HG03045 (cell line): ENCODE measurements at regions not wholly inside any gene's neighbourhood (a gene's known extent, or its start where the extent isn't known, plus 50 kb on each side); places are given as distances from the start of the nearest gene placed in this dataset.

Source experiments
- ATAC-seq: cut with Tn5 transposase; IDR thresholded peaks from one replicate; pipeline ENCODE4 v1.9.1; 2021; ENCODE audit warnings: mild to moderate bottlenecking, moderate library complexity; ENCODE audit not compliant: unreplicated experiment

DNA sequence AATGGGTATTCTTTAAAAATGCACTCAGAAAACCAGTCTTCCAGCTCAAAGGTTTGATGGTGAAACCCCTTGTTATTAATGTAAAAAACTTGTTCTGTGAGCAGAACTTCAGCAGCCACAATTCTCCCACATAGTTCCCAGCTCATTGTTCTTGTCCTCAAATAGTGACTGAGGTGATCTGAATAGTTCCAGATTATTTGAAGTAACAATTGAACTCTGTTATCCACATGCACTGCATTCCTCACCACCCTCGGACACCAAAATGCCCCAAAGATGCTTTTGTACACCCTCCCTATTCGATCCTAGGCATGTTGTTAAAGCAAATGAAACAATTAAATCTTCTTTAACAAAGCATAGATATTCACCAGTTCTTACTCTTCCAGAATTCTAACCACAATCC is 2186.8 kb upstream of the CELF4 start:
- no peak for ATAC-seq

DNA sequence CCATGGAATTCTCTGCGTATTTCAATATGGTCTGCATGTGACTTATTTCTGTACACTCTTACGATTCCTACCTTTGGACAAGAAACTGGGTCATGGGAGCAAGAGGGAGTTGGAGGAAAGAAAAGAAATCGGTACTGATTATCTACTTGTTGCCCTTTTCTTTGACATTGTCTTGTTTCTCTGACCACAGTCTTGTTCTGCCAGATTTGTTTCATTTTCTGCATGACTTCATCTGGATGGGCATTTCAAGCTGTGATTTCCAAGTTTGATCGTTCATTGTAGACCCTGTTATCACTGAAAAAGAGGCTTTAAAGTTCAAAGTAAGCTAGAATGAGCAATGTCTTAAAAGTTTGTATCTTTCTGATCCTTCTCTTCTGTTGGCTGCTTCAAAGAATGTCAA is 2186.3 kb upstream of the CELF4 start:
- ATAC-seq, result no peak

DNA sequence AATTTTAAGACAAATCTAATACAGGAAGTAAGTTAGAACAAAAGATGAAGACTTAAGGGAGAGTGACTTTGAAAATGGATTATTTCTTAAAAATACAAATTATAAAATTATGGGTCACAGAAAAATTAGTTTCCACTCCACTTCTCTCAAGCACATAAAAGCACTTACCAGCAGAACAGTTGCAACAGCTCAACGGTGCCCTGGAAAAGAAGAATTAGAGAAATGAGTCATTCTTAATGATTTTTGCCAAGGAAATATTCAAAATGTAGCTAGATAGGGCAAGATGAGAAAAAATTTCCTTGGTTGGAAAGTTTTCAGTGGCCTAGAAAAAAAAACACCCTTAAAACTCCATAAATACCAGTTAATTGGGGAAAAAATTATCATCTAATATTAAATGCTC is 2185.6 kb upstream of the CELF4 start:
- ATAC-seq, result no peak

DNA sequence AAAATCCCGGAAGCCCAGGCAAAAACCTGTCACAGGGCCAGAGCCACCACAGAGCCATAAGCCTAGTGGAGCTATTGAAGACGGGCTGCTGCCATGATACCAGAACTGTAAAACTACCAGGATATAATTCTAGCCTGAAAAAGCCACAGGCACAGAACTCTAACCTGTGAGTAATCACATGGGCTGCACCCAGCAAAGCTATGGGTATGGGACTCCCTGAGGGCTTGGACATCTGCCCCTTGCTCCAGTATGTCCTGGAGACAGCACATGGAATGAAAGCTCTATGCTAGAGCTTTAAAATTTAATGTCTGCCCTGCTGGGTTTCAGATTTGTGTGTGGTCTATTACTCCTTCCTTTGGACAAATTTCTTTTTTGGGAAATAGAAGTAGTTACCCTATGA is 2183.6 kb upstream of the CELF4 start:
- ATAC-seq, result no peak

DNA sequence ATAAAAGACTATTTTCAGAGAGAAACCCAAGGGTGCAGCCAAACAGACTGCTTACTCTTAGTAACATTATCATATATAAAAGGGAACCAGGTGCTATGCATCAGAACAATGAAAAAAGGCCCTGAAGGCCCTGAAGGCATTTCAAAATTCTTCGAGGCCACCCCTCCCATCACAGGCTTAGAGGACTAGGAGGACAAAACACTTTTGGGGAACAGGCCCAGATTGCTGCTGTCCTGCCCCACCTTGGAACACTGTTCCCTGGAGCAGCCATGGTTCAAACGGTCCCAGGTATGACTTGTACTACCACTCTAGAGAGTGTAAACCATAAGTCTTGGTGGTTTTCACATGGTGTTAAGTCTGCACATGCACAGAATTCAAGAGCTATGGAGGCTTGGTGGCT is 2183.1 kb upstream of the CELF4 start:
- ATAC-seq, result no peak

DNA sequence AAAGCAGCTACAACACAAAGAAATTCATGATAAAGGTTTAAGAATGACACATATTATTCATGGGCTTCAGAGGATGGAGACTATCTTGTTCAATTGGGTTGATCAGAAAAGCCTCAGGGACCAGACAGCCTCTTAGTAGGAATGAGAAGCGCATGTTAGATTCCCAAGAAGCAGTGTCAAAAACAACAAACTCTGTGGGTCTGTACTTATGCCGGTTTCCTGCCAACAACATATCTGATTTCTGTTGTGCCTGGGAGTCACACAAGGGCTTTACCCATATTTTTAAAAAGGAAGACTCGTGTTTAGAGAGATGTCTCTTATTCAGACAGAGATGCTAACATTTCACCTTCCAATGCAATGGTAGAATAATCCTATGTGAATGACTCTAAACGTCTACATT is 2180.6 kb upstream of the CELF4 start:
- no peak for ATAC-seq

DNA sequence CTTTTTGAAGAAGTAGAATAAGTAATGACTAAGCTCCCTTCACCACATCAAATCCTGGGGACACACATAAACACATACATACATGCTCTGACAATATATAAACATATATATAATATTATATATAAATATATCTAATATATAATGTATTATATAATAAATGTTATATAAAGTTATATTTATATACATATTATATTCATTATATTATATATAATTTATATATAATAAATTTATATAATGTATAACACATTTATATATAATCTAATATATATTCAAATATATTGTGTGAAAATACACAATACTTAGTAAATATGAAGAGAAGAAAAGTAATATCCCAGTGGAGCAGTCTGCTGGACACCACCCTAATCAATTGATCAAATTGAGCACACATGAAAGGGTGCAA is 2177.9 kb upstream of the CELF4 start:
- ATAC-seq, result no peak

DNA sequence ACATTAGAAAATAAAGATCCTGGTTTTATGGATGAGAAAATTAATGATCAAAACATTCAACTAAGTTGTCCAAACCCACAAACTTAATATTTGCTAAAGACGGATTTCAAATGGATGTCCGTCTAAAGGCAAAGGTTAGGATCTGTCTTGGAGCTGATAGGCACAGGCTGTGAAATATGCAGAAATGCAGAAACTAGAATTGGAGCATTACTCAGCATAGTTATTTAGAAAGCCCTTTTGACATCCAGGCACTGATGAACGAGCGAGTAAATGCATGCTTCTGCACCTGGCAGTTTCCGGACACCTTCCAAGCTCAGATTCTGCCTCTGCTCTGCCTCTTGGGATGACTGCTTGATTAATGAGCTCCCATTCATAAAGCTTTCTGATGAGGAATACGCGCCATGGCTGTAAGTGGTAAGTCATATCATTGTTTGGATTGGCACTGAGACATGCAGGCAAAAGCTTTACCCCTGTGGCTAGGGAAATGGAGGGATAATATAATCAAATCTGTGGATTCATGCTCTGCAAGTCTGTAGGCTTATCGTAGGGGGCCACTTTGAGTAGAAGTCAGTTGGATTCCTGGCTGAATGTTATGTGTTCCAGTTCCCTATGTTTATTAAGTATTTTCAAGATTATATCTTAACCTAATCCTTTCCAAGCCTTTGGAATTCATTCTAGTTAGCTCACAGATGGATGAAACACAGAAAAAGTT is 2176.3 kb upstream of the CELF4 start:
- no peak for ATAC-seq

DNA sequence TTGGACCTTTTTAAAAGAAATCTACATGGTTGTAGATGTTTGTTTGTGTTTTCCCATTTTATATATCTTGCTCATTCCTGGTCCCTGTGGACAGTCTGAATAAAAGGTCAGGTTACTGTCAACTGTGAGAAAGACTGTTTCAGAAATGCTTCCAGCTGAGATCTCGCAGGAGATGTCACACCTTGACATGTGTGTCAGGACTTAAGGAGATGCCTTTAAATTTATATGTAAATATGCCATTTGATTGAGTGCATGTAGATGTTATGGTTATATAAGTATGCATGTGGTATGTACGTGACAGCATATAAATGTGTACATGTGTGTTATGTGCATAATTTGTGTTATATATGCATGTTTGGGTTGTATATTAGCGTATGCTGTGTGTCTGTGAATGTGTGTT is 2172.3 kb upstream of the CELF4 start:
- ATAC-seq, result no peak

DNA sequence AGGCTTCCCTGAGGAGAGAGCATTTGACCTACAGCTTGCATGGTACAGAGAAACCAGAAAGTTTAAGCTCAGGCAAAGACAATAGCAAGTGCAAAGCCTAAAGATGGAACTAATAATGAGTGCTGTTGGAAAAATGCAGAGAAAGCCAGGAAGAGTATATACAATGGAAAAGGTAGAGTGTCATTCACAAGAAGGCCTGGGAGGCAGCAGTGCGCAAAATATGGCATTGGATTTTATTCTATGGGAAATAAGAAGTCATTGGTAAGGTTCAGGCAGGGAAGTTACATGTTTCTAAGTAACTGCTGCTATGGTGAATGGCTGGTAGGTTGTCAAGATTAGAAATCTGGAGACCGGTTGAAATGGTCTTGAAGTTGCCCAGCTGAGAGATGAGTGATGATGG is 2167.3 kb upstream of the CELF4 start:
- ATAC-seq, result no peak

DNA sequence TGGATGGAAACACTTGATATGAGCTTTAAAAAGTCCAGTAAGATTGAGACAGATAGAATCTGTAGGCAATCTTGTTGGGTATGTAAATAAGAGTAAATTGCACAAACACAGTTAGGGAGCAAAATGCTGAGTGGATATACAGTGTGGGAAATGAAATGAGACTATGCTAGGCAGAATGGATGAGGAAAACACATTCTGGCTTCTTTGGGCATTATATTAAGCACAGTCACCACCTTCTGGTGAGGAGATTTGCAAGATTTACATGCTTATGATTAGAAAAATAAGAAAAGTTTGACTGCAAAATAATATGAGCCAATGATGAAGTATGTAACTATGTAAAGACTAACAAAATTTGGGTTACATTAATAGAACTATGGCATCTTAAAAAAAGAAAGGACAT is 2165.0 kb upstream of the CELF4 start:
- ATAC-seq, result no peak

DNA sequence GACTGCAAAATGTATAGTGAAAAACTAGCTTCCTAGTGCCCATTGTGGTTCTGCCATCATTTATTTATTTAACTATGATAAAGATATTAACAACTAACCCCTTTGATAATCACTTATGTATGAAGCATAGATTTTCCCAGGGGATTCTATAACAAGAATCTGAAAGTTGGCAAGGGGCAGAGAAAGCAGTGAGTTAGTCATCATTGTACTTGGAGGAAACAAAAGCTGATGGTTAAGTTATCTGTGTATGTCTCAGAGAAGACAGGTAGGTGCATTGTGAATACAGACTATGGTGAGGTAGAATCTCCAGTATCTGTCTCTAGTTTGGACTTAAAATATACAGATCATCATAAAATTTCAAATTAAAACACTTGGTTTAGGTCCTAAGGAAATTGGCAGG is 2159.1 kb upstream of the CELF4 start:
- no peak for ATAC-seq

DNA sequence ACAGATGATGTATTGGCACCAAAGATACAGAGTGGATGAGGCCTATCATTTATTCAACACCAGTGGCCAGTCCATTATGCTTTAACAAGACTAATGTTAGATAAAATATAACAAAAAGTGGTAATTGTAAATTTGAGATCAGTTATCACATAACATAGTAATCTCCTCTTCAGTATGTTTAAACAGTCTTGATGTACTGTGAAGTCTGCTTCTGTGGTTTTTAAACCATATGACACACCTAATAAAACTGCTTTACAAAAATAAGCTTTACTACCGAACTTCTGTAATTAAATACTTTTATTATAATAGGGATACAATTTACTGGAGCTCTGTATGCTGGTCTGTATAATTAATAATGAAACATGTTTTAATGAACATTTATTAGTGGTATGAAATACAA is 2156.1 kb upstream of the CELF4 start:
- ATAC-seq, result no peak

DNA sequence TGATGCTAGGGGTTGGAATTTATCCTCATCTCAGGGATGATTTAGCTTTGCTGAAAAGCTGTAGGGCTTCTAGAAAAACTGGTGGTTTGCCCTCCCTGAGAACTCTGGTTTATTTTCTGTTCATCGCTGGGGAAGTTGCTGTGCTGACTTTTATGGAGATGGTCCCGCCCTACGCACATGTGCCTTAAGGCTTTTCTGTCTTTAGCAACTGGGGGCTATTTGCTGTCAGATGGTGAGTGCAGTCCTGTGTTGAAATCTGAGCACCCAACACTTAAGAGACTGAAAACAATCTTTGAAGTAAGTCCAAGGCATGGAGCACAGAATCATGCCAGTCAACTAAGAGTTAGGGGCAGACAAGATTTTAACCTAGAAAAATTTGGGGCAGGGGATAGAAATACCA is 2148.4 kb upstream of the CELF4 start:
- no peak for ATAC-seq

DNA sequence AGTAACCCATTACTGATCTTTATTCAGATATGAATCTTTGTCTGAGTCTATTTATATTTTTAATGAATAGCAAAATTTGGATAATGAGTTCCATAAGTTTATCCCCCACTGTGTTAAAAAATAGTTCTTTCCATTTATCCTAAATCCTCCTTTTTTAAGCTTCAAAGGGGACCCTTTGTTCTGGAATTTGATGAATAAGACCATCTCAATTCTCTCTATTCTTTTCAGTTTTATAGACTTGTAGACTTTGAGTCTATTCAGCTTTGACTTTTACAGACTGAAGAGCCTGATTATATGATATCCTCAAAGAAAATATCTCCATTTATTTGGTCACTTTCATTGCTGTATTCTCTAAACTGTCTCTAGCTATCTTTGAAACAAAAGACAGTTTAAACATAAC is 2146.1 kb upstream of the CELF4 start:
- no peak for ATAC-seq

DNA sequence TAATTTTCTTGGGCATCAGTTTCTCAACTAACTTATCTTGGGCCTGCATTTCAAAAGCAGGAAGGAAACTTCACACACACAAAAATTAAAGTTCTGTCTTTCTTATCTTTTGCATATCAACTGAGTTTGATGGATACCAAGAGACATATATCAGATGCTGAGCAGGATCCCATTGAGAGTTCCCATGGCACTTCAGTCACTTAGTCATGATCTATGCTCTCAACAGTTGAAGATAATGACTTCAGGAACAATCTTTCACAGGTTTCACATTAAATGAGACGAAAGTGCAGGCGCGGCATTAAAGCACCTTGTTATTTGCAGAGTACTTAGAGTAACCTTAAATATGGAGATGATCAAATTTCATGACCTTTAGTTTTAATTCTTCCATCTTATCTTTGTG is 2139.8 kb upstream of the CELF4 start:
- no peak for ATAC-seq

DNA sequence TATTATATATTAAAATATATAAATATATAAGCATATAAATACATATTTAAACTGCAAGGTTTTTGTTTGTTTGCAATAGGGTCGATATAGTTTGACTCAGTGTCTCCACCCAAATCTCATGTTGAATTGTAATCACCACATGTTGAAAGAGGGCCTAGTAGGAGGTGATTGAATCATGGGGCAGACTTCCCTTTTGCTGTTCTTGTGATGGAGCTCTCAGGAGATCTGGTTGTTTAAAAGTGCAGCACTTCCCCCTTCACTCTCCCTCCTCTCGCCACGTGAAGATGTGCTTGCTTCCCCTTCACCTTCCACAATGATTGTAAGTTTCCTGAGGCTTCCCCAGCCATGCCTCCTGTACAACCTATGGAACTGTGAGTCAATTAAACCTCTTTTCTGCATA is 2137.3 kb upstream of the CELF4 start:
- ATAC-seq, result no peak

DNA sequence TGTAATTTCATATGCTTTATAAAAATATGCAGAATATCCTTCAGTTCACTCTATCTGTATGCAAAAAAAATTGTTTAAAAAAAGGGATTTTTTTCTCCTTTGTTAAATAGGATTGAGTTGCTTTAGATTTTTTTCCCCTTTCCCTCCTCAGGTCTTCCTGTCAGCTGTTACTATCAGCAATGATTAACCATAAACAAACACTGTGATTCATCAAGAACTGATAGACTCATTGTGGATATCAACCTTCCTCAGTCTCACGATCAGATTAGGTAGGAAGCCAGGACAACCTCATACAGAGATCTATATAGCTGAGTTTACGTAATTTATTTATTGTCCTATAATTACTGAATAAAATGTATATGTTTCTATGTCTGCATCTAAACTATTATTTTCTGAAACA is 2136.2 kb upstream of the CELF4 start:
- ATAC-seq, result no peak

DNA sequence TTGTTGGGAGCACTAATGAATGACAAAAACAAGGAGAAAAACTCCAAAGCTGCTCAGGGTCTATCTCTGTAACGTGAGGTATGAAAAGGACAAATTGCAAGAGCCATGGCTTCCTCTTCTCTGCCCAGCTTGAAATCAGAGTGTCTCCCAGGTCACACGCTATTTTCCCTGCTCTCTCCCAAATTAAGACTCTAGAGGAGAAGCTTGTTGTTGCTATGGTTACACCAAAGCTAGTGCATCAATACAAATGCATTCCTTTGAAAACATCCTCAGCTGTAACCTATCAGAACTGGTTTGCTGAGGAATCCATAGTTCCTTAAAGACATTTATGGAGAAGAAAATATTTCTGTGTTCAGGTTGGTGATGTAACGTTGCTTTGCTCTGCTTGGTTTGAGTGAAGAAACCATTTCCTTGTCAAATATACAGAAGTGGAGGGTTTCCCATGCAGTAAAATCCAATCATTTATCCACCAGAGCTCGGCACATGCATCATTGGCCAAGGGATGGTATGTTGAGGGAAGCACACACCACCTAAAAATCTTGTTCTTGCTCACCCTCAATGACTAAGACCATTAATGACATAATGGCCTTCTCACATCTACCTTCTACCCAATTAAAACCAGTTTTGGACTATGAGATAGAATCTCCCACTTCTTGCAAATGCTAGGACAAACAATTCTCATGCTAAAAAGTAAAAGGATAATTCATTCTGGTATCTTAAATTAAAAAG is 2135.6 kb upstream of the CELF4 start:
- no peak for ATAC-seq

DNA sequence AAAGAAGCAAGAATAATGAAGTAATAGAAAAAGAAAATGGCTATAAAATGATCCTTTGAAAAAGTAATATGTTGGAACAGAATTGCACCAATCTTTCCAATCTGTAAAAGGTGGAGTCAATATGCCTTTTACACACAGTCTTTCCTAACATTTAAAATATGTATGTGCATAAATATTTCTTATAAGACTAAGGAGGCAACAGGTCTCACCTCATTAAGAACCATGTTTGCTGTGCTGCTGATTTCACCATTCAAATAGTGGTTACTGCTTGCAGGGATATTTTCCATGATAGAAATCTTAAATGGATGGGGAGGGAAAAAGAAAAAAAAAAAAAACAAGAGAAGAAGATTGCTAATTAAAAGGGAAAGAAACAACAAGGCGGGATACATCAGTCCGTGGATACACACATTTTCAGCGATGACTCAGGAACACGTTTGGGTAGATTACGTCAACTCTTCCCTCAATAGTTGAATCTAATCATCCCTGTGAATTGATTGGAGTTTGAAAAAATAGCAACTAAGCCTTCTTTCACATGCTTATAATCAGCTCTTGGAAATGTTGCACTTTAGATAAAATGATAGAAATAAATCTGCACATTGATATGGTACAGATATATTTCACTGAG is 2133.9 kb upstream of the CELF4 start:
- ATAC-seq, result no peak

DNA sequence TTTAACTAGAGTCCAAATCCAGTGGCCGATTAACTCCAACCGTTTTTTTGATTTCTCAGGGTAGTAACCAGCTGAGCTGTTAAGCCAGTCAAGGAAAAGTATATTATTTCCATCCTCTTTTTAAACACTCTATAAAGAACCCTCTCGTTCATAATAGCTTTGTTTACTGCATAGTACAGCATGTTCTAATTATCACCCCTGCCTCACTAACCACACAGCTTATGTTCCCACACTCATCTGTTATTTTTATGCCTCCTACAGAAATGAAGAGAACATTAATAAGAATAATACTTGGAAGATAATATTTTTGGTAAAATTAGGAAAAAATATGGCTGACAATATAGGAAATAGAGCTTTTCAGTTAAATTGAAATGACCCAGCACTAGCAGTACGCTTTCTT is 2132.8 kb upstream of the CELF4 start:
- no peak for ATAC-seq

DNA sequence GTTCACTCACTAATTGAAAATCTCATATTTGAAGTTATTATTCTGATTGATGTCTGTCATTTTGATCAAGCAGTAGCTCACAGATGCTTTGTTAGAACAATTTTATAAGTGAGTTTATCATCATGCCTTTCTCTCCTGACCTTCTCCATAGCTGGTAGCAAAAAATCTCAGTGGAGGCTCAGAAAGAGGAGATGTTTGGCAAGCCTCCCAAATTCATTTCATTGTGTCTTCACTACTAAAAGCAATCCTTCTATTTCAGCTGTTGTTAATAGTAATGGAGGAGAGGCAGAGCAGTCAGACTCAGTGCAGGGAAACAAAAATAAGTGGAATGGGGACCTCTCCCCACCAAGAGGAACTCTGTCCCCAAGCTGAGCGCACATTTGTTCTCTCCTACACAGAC is 2127.8 kb upstream of the CELF4 start:
- ATAC-seq, result no peak
